ENCODE measurements at regions not wholly inside any gene's neighbourhood (a gene's known extent, or its start where the extent isn't known, plus 50 kb on each side); places are given as distances from the start of the nearest gene placed in this dataset.
"Not testable (repeated sequence)": the region's sequence is repeated elsewhere in the genome, so short reads cannot be mapped to it uniquely, and the experiment has no call there.

GRCh38 chr7:65562522-65562921, 188.9 kb downstream of the ZNF92 start:
- TF ChIP-seq, protein P1, sequence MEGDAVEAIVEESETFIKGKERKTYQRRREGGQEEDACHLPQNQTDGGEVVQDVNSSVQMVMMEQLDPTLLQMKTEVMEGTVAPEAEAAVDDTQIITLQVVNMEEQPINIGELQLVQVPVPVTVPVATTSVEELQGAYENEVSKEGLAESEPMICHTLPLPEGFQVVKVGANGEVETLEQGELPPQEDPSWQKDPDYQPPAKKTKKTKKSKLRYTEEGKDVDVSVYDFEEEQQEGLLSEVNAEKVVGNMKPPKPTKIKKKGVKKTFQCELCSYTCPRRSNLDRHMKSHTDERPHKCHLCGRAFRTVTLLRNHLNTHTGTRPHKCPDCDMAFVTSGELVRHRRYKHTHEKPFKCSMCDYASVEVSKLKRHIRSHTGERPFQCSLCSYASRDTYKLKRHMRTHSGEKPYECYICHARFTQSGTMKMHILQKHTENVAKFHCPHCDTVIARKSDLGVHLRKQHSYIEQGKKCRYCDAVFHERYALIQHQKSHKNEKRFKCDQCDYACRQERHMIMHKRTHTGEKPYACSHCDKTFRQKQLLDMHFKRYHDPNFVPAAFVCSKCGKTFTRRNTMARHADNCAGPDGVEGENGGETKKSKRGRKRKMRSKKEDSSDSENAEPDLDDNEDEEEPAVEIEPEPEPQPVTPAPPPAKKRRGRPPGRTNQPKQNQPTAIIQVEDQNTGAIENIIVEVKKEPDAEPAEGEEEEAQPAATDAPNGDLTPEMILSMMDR (IDR thresholded peaks at IDR 0.05): not testable (repeated sequence)
- TF ChIP-seq EZH2 (IDR thresholded peaks at IDR 0.05; ENCODE audit: borderline replicate concordance, insufficient read depth, low read depth, low read length, poor library complexity, severe bottlenecking): not testable (repeated sequence)

All from B cell (primary cell).